GDM1 (cell line): ENCODE measurements at regions not wholly inside any gene's neighbourhood (a gene's known extent, or its start where the extent isn't known, plus 50 kb on each side); places are given as distances from the start of the nearest gene placed in this dataset.
A peak's percentile ranks its signal among the peaks of the same experiment; 100 is the strongest.
"Not testable (repeated sequence)": the region's sequence is repeated elsewhere in the genome, so short reads cannot be mapped to it uniquely, and the experiment has no call there.

Experiments used
- DNase-seq: peaks from one replicate; lab custom pipeline; 2025; lab: John Stamatoyannopoulos, UW

GRCh38 chr2:34719206-34719605 lies 1120.1 kb upstream of the FAM98A start:
- no peak for DNase-seq

GRCh38 chr2:34705551-34706247 lies 1106.6 kb upstream of the FAM98A start:
- DNase-seq: no peak

GRCh38 chr2:34703292-34703691 lies 1104.2 kb upstream of the FAM98A start:
- DNase-seq: no peak

- DNase-seq: not testable (repeated sequence)
Observed at GRCh38 chr2:34702391-34702790, 1103.3 kb upstream of the FAM98A start.

GRCh38 chr2:34677591-34677990 lies 1078.5 kb upstream of the FAM98A start:
- not testable (repeated sequence) for DNase-seq

GRCh38 chr2:34677119-34677531 lies 1078.0 kb upstream of the FAM98A start:
- not testable (repeated sequence) for DNase-seq

- DNase-seq: no peak
Observed at GRCh38 chr2:34670482-34670881, 1071.4 kb upstream of the FAM98A start.

GRCh38 chr2:34666821-34667220 lies 1067.7 kb upstream of the FAM98A start:
- no peak for DNase-seq

- no peak for DNase-seq
Observed at GRCh38 chr2:34664266-34664665, 1065.2 kb upstream of the FAM98A start.

- no peak for DNase-seq
Observed at GRCh38 chr2:34663314-34663713, 1064.2 kb upstream of the FAM98A start.

GRCh38 chr2:34660741-34661140 lies 1061.6 kb upstream of the FAM98A start:
- DNase-seq: no peak

- DNase-seq: no peak
Observed at GRCh38 chr2:34656632-34657031, 1057.5 kb upstream of the FAM98A start.

GRCh38 chr2:34652636-34653035 lies 1053.5 kb upstream of the FAM98A start:
- no peak for DNase-seq

- no peak for DNase-seq
Observed at GRCh38 chr2:34646901-34647300, 1047.8 kb upstream of the FAM98A start.

GRCh38 chr2:34632327-34632726 lies 1033.2 kb upstream of the FAM98A start:
- no peak for DNase-seq

GRCh38 chr2:34627003-34627402 lies 1027.9 kb upstream of the FAM98A start:
- no peak for DNase-seq

- DNase-seq: no peak
Observed at GRCh38 chr2:34604164-34604563, 1005.1 kb upstream of the FAM98A start.

GRCh38 chr2:34602262-34602661 lies 1003.2 kb upstream of the FAM98A start:
- no peak for DNase-seq

GRCh38 chr2:34601561-34601960 lies 1002.5 kb upstream of the FAM98A start:
- no peak for DNase-seq

GRCh38 chr2:34578641-34579040 lies 979.5 kb upstream of the FAM98A start:
- no peak for DNase-seq

GRCh38 chr2:34570266-34570872 lies 971.3 kb upstream of the FAM98A start:
- DNase-seq: peak; percentile 4

GRCh38 chr2:34567128-34567527 lies 968.0 kb upstream of the FAM98A start:
- DNase-seq: no peak

- DNase-seq: no peak
Observed at GRCh38 chr2:34552337-34552736, 953.2 kb upstream of the FAM98A start.
